ENCODE measurements at regions not wholly inside any gene's neighbourhood (a gene's known extent, or its start where the extent isn't known, plus 50 kb on each side); places are given as distances from the start of the nearest gene placed in this dataset.

DNA sequence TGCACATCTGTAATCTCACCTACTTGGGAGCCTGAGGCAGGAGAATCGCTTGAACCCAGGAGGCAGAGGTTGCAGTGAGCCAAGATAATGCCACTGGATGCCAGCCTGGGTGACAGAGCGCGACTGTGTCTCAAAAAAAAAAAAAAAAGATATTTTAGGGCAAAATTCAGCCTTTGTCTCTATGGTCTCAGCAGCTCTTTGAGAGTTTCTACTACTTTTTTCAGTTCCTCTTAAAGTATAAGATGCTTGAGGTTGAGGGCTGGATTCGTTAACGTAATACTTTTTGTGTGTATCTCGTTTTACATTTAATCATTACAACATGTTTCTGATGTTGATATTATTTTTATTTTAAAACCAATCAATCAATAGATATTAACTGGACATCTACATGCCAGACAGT, 381.2 kb upstream of the TBL1XR1 start:
- TF ChIP-seq OVOL2 (CRISPR knock-in tag; IDR thresholded peaks at IDR 0.05; ENCODE audit: borderline replicate concordance) = no peak
- TF ChIP-seq GABPB1 (CRISPR knock-in tag; IDR thresholded peaks at IDR 0.05) = no peak
- TF ChIP-seq NR2C2 (CRISPR knock-in tag; IDR thresholded peaks at IDR 0.05) = no peak
- TF ChIP-seq, protein P1, sequence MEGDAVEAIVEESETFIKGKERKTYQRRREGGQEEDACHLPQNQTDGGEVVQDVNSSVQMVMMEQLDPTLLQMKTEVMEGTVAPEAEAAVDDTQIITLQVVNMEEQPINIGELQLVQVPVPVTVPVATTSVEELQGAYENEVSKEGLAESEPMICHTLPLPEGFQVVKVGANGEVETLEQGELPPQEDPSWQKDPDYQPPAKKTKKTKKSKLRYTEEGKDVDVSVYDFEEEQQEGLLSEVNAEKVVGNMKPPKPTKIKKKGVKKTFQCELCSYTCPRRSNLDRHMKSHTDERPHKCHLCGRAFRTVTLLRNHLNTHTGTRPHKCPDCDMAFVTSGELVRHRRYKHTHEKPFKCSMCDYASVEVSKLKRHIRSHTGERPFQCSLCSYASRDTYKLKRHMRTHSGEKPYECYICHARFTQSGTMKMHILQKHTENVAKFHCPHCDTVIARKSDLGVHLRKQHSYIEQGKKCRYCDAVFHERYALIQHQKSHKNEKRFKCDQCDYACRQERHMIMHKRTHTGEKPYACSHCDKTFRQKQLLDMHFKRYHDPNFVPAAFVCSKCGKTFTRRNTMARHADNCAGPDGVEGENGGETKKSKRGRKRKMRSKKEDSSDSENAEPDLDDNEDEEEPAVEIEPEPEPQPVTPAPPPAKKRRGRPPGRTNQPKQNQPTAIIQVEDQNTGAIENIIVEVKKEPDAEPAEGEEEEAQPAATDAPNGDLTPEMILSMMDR (IDR thresholded peaks at IDR 0.05) = no peak
- no peak for TF ChIP-seq SP1 (CRISPR knock-in tag; conservative IDR thresholded peaks at IDR 0.05)
- TF ChIP-seq, protein P2, sequence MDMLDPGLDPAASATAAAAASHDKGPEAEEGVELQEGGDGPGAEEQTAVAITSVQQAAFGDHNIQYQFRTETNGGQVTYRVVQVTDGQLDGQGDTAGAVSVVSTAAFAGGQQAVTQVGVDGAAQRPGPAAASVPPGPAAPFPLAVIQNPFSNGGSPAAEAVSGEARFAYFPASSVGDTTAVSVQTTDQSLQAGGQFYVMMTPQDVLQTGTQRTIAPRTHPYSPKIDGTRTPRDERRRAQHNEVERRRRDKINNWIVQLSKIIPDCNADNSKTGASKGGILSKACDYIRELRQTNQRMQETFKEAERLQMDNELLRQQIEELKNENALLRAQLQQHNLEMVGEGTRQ (CRISPR knock-in tag; IDR thresholded peaks at IDR 0.05) = no peak
- no peak for TF ChIP-seq JAZF1 (CRISPR knock-in tag; IDR thresholded peaks at IDR 0.05)
- TF ChIP-seq ATF1 (CRISPR knock-in tag; IDR thresholded peaks at IDR 0.05) = no peak
- TF ChIP-seq NFATC4 (CRISPR knock-in tag; IDR thresholded peaks at IDR 0.05) = no peak
- TF ChIP-seq, protein P3, sequence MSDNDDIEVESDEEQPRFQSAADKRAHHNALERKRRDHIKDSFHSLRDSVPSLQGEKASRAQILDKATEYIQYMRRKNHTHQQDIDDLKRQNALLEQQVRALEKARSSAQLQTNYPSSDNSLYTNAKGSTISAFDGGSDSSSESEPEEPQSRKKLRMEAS (CRISPR knock-in tag; IDR thresholded peaks at IDR 0.05) = no peak
- TF ChIP-seq CBFB (CRISPR knock-in tag; IDR thresholded peaks at IDR 0.05; ENCODE audit: low read depth) = no peak
